NCI-H69 (cell line): ENCODE measurements at regions not wholly inside any gene's neighbourhood (a gene's known extent, or its start where the extent isn't known, plus 50 kb on each side); places are given as distances from the start of the nearest gene placed in this dataset.
A peak's percentile ranks its signal among the peaks of the same experiment; 100 is the strongest.

Source experiments
- DNase-seq: peaks from one replicate; lab custom pipeline; 2025; lab: John Stamatoyannopoulos, UW

DNA sequence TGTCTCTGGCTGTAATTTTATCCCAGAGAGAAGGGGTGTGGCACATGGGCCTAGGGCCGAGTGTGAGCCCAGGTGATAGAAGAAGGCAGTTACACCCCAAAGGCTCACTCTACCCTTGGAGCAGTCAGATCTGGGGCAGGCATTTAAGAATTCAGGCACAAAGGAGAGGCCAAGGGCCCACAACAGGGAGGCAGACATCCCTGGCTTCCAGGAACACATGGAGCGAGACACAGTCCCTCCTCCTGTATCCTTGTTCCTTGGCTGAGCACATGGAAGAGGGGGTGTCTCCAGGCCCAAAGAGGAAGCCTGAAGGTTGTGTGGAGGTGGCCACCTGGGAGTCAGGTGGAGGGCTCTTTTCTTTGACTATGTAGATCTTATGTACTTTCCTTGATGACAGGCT is 286.2 kb downstream of the RPS24 start:
- DNase-seq = no peak

DNA sequence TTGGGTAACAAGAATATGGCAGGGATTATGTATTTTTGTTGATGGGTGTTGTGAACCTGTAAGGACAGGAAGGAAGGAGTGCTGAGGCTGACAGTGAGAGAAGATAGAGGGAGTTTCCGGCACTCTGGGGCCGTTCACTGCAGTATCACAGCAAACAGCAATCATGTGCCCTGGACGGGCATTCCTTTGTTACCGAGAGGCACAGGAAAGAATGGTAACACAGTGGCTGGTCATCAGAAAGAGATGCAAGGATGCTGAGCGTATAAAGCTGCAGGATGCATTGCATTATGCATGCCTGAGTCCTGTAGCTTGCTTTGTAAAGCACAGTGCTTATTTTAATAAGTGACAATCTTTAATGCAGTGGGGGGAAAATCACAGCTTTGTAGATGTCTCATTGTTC is 286.8 kb downstream of the RPS24 start:
- DNase-seq = no peak

DNA sequence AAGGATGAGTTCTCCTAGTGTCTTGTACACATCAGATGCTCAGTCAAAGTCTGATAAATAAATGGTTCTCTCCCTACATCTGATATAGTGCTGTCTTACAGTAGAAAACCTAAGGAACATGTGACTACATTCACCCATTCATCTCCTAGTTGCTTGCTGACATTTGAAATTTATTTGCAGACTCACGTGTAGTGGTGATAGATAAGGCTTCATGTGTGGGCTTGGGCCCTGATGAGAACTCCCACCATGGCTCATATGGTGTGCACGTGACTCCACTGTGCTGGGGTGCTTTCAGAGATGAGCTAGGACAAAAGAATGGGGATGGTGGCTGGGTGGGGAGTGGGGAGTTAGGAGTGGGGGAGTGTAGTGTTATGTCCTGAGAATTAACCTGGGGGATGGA is 287.3 kb downstream of the RPS24 start:
- no peak for DNase-seq

DNA sequence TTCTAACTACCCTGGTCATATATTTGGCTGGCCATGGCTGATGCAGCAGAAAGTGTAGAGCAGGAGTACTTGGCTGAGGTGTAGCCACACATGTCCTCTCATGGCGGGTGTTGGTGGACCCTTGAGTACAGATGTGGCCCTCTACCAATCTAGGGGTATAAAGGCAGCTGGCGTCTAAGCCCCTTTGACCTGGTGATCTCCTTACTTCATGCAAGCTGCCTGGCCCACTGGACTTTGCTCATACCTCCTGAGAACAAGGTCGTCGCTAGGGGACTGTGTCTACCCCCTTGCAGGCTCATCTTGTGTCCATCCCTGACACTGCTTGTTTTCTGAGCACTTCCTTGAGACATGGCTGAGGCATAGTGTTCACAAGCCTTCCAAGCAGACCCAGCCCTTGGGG is 287.8 kb downstream of the RPS24 start:
- no peak for DNase-seq

- DNase-seq = no peak
These were observed 292.7 kb downstream of the RPS24 start for GRCh38 chr10:78326372-78326771.

DNA sequence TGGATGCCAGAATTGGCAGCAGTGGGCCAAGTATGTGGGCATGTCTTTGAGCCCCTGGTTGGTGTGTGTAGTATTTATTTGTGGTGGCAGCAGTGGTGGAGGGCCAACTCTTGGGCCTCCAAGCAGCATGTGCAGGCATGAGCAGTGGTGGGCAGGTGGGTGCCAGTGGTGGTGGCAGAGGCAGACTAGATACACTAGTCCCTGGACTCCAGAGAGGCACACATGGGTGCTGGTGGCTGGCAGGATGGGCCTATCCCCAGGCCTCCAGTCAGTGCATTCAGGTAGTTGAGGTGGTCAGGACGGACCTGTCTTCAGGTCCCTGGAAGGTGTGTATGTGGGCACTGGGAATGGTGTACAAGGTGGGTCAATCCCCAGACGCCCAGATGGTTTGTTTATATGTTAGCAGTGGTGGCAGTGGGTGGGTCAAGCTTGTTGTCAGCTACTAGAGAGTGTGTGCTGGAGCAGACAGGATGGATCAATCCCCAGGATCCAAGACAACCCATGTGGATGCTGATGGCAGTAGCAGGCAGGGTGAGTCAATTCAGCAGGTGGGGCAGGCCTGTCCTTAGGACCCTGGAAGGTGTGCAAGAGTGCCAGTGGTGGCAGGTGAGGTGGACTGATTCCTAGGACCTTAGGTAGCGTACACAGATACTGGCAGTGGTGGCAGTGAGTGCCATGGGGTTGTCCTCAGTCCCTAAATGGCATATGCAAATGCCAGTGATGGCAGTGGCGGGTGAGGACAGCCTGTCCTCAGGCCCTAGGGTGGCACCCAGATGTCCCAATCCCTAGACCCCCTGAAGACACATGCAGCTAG is 294.3 kb downstream of the RPS24 start:
- no peak for DNase-seq

DNA sequence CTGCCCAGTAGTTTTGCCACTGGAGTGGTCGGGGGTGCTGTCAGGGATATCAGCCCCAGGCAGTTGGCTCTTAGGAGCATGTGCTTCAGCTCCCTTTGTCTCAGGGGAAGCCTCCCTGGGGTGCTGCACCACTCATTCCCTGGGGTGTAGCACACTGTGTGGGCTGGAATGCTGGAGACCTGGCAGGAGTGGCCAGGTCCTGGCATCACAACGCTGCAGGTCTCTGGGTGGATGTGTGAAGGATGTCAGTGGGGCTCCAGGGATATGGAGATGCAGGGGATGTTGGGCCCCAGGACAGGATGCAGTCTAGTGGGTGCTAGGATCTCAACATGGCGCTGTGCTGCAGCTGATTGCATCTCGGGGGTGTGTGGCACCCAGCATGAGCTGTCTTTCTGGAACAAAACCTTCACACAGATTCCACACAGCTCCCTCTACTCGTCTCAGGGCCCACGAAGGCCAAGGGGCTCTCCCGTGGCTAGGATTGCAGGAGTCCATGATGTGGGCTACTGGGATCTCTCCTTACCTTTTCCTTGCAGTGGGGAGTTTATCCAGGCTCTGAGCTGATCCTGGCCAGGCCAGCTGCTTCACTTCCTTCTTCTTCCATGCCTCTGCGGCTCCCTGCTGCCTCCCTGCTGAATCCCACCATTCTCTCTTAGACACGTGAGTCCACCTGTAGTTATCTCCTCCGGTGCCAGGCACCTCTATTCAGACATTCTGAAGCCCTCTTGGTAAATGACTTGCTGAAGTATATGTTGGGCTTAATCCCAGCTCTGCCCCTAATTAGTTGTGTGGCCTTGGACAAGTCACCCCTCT is 295.1 kb downstream of the RPS24 start:
- DNase-seq = no peak

DNA sequence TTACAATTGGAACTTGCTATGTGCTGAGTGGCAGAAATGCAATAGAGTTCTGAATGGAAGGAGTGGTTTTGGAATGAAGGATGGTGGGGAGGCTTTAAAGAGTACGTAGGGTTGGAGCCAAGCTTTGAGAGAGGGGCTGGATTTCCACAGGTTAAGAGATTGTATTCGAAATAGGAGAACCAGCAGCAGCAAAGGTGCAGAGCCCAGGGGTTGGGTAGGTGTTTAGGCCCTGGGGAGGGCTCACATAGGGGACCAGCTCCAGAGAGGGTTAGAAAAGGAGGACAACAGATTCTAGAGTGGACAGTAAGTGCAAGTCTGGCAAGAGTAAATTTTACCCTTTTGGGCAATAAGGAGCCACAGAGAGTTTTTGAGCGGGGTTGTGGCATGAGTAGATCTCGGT is 297.2 kb downstream of the RPS24 start:
- no peak for DNase-seq

- peak; percentile 51 for DNase-seq
These were observed 297.8 kb downstream of the RPS24 start for GRCh38 chr10:78331391-78331922.

DNA sequence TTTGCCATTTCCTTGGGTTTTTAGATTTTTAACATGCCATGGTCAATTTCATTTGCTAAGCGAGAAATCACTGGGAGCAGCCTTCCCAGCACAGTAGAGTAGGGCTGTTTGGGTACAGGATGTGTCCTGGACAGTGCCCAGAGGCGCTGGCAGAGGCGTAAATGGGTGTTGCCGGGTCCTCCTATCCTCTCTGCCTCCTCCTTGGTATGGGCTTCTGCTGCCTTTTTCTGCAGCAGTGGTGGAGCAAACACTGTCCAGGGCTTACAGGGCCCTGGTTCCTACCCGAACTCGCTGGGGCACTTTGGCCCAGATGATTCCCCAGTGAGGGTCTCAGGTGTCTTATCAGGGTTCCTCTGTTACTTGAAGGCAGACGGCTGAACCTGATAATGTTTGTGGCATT is 298.3 kb downstream of the RPS24 start:
- peak; percentile 2 for DNase-seq

DNA sequence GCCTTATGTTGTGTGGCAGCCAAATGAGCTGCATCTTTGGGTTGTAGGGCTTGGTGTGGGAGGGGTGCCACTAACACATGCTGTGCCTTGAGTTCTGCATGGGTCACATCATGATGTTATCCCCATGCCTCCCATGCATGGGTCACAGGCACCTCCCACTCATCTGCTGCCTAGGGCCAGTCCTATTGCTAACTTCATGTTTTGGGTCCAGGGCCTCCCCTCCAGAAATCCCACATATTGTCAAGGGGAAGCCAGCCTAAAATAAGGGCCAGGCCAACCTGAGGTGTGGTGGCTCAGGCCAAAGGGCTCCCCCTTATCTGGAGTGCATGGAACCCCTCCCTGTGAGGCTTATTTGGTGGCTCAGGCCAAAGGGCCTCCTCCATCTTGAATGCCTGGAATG is 299.0 kb downstream of the RPS24 start:
- no peak for DNase-seq

- DNase-seq = peak; percentile 58
These were observed 299.9 kb downstream of the RPS24 start for GRCh38 chr10:78333362-78334143.

DNA sequence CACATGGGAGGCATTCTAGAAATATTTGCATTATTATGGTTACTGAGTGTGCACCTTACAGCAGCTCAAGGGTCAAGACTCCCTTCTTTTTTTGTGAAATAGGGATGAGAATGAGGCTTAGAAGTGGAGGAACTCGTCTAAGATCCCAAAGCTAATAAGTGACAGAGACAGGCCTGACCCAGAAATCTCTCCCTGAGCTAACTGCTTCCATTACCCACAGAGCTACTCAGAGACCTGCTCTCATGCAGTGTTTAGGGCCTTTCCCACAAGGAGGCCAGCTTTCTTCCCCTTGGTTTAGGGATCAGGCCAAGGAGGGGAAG is 301.7 kb downstream of the RPS24 start:
- no peak for DNase-seq

- peak; percentile 5 for DNase-seq
These were observed 302.2 kb downstream of the RPS24 start for GRCh38 chr10:78335691-78336401.

DNA sequence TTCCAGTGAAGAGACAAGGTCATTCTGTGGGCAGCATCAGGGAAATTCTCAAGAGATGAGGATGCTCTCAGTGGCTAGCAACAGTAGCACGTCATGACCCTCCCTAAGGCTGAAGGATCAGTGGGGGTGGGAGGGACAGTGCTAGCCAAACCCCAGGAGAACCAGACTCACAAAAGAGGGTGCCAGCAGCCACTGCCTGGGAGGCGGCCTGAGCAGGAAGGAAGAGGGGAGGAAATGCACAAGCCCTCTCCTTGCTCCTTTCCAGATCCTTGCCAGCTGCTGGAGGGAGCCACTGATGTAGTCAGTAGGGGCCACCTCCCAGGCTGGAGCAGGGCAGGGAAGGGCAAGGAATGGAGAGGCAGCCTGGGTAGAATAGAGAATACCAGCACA is 302.7 kb downstream of the RPS24 start:
- no peak for DNase-seq

DNA sequence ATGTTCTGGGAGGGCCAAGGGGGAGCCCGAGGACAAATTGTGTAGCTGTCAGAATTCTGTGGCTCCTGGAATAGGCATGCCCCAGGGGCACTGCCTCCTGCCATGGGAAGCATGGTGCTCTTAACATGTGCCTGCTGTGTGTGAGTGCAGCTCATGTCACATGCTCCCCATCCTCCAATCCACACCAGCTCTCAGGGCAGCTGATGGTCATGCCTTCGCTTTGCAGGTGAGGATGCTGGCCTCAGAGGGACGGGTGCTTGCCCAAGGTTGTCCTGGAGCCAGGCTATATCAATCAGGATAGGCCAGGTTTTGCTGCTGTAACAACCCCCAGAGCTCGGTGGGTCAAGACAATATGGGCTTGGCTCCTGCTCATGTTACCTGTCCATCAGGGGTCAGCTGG is 303.4 kb downstream of the RPS24 start:
- no peak for DNase-seq

GRCh38 chr10:78337646-78338391 is 304.2 kb downstream of the RPS24 start:
- DNase-seq = no peak

GRCh38 chr10:78338717-78339116 is 305.1 kb downstream of the RPS24 start:
- no peak for DNase-seq

- DNase-seq = no peak
These were observed 305.6 kb downstream of the RPS24 start for GRCh38 chr10:78339251-78339650.

- DNase-seq = no peak
These were observed 308.4 kb downstream of the RPS24 start for GRCh38 chr10:78341953-78342614.
